Forelimb muscle (tissue), 1 donor: ENCODE measurements at regions not wholly inside any gene's neighbourhood (a gene's known extent, or its start where the extent isn't known, plus 50 kb on each side); places are given as distances from the start of the nearest gene placed in this dataset.
"Not testable (repeated sequence)": the region's sequence is repeated elsewhere in the genome, so short reads cannot be mapped to it uniquely, and the experiment has no call there.

Experiments
- DNase-seq: peaks from one replicate; pipeline ENCODE4 v3.0.0-alpha.2; 2013; ENCODE audit warnings: low read depth

DNA sequence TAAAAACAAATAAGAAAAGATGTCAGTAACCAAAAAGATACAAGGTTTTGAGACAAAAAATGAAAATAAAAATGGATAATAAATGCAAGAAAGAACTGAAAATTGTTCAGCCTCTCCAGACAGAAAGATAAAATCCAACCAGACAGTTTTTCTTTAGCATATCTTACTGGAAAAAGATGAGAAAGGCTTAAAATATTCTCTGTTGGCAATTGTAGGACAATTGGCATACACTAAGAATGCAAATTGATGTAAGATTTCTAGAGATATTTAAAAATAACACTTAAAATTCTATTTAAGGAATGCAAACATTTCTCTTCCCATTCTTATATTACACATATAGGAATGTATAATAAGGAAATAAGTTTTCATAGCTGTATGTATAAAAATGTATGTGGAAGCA, 590.6 kb downstream of the DSC3 start:
- DNase-seq = no peak

DNA sequence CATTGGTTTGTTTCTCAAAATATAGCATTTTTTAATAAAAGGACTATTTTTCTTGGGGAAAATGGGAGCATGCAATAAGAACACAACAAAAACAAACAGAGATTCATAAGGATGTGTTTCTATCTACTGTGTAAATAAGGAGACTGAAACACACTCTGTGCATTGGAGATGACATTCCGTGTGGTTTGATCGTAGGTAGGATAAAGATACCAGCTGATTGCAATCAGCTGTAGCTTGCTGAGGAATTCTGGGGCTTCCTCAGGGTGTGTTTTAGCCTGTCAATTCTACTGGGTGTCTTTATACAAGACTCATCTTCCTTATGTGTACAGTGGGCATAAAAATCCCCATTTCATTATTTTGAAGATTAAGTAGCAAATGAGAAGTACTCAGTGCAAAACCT, 591.6 kb downstream of the DSC3 start:
- no peak for DNase-seq

DNA sequence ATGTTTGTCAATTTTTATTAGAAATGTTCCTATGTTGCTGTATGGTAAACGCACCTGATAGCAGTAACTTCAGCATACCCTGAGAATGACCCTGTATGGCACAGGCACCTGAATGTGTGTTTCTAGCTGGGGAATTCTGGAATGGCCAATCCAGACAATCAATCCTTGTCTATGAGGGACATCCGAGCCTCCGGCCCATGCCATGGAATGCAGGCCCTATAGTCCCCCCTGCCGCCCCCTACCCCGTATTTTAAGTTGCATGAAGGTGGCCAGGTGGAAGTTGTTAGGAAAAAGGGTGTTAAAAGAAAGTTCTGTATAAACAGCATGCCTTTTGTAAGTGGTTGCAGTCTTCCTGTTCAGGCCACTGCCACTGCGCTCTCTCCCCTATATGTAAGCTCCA, 595.9 kb downstream of the DSC3 start:
- DNase-seq = no peak

DNA sequence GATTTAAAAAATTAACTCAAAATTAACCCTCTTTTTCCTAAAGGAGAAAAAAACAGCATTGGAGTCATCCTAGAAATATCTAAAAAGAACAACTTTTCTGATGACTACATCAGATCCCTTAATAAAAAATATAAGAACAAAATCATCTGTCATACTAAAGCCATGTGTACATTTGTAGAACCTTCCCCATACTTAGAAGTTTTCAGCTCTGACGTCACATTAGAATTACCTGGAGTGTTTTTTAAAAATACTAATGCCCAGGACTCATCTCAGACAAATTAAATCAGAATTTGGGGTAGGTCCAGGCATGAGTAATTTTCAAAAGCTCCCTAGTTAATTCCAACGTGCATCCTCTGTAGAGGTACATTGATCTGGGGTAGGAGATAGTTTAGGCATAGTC, 598.0 kb downstream of the DSC3 start:
- no peak for DNase-seq

DNA sequence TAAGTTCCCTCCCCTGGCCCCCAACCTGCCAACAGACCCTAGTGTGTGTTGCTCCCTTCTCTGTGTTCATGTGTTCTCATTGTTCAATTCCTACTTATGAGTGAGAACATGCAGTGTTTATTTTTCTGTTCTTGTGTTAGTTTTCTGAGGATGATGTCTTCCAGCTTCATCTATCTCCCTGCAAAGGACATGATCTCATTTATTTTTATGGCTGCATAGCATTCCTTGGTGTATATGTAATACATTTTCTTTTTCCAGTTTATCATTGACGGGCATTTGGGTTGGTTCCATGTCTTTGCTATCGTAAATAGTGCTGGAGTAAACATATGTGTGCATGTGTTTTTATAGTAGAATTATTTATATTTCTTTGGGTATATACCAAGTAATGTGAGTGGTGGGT, 602.2 kb downstream of the DSC3 start:
- DNase-seq = no peak

DNA sequence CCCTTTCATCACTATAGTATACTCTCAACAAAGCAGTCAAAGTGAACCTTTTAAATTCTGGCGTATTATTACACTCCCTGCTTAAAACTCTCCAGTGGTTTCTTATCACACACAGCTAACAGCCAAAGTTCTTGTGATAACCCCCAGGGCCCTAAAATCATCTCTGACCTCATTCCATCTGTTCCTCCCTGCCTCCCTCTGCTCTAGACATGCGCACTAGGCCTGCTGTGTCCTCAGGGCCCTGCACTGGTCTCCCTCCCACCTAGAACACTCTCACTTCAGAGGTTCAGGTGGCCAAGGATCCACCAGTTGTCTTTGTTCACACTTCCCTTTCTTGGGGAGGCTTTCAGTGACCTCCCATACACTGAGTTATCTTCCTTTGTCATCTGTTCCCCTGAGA, 603.4 kb downstream of the DSC3 start:
- DNase-seq = no peak

DNA sequence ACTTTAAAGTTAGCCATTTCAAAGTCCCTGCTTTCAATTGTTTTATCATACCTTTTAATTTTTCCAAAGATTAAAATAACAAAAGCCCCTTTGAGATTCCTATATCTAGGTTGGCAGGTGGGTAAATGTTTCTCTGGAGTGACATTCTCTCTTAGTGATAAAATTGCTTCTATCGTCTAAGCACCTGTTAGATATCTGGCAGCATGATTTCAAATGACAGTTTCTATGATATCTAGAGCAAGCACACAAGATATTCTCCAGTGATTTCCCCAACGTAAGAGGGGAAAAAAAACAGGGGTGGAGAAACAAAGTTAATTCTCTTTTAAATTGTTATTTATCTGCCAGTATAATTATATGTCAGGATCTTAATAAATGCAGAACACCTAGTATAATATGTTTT, 610.2 kb downstream of the DSC3 start:
- DNase-seq = no peak

DNA sequence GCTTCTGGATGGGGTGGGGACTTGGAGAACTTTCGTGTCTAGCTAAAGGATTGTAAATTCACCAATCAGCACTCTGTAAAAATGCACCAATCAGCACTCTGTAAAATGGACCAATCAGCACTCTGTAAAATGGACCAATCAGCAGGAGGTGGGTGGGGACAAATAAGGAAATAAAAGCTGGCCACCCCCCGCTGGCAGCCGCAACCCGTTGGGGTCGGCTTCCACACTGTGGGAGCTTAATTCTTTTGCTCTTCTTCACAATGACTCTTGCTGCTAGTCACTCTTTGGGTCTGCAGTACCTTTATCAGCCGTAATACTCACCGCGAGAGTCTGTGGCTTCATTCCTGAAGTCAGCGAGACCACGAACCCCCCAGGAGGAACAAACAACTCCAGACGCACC, 623.1 kb downstream of the DSC3 start:
- not testable (repeated sequence) for DNase-seq

DNA sequence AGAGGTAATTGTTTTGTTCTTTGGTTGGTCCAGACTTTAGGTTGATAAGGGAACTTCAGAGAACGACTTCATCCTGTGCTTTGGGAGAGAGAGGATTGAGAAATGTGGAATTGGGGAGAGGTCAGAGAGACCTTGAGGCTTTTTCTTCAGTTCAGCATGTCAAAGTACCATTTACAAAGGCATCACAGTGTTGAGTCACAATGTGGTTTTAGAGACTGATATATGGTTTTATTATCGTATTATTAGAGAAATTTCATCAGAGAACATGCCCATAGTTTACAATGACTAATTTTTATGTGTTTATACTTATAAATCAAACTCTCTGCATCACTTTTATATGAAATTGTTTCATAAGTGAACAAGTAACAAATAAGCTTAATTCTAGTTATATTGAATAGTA, 626.6 kb downstream of the DSC3 start:
- no peak for DNase-seq

DNA sequence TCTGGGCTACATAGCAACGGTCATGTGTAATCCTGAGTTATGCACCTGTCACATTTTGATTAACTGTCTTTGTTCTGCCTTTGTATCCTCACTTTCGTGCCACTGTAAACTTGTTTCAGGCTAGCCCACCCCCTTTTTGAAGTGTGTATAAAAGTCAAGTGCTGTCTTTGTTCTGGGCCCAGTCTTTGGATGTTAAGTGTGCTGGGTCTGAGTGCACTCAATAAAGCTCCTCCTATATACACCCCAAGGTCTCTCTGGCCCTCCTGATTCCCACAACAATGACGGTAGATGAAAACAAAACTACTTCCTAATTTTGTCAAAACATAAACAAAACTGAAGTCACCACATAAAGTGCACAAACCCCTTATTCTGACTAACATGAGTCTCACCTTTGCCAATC, 633.4 kb downstream of the DSC3 start:
- no peak for DNase-seq

DNA sequence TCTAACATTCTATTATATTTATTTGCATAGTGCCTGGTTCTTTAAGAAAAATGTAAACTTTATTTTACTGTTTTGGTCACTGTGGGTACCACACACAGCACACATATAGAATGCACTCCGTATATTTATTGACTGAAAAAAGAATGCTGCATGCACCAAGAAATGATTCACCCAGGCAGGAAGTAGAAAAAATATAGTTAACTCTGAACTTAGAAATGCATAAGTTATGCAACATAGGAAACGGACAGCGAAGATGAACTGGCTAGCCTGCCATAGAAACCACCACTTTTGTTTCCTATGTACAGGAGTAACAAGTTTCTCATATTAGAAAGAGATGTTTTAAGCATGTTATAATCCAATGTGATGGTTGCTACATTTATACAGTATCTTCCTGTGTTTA, 635.8 kb downstream of the DSC3 start:
- DNase-seq = no peak

DNA sequence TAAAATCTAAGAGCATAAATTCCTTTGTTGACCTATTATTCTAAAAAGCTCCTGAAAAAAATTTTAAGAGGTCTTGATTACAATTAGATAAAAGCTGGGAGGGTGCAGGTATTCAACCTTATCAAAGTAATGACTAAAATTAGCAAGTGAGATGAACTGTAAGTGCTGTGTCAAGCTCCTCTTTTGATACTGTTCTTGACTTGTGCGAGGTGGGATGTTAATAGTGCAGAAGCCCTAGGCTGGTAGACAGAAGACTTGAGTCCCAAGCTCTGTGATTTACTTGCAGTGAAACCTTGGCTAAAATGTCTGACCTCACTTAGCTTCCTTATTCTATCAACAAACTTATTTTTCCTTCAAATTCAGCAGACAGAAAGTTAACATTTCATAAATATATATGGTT, 637.5 kb downstream of the DSC3 start:
- no peak for DNase-seq

DNA sequence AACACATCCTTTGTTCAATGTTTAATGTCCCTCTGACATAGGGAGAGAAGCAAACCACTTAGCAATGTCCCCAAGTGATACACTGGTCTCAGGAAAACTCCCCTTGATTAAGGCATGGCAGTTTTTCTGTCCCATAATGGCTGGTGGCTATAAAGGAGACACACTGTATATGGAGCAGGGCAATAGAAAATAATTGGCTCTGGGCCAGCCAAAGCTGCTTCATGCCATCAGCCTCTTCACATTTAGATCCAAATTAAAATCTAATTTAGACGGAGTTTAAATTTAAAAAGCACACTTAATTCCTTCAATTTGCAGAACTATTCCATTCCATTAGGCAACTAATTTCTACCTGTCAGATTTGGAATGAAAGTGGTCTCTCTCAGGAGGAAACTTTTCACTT, 638.1 kb downstream of the DSC3 start:
- no peak for DNase-seq

DNA sequence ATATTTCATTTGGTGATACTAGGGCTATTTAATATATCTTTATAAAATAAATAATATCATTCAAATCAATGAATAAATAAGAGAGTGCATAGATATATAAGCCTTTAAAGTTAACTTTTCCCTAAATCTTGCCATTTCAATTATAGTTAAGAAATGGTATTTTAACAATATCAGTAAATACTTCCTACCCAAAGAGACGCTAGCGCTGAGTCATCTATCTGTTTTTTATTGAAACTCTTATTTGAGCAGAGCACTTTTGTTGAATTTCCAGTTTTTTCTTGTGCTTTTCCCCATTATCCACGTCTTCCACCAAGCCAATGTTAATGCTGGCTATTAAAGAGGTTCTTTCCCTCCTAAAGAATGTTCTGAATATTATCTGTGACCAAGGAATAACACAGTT, 639.3 kb downstream of the DSC3 start:
- DNase-seq = no peak

DNA sequence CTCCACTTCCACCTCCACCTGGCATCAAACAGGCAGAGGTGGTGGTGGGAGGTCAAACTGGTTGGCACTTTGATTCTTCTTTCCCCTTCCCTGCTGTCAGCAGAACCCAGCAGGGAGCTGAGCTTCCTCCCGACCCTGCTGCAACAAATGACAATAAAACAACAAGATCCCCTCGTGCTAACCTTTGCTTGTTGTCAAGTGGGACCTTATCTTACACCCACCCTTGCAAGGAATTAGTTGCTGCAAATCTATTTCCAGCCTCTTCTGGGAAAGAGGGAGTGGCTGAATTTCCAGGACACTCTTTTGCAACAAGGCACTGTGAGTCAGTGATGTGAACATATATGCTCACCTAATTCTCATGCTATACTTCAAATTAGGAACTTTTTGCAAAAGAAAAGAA, 655.1 kb downstream of the DSC3 start:
- no peak for DNase-seq

DNA sequence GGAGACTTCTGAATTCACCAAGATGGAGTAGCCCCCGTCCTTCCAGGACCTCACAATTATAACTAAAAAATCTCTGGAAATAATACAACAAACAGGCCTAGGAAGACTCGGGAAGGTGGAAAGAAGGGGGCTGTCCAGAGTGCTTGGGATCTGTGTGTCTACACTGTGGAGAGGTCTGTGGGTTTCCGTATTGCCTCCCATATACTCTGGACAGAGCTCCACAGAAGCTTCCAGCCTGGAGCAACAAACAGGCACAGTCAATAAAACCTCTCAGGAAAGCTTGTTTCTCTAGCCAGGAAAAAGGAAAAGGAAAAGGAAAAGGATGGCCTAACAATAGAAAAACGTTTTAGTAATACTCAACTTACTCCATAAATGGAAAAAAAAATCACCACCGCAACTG, 655.9 kb downstream of the DSC3 start:
- no peak for DNase-seq

DNA sequence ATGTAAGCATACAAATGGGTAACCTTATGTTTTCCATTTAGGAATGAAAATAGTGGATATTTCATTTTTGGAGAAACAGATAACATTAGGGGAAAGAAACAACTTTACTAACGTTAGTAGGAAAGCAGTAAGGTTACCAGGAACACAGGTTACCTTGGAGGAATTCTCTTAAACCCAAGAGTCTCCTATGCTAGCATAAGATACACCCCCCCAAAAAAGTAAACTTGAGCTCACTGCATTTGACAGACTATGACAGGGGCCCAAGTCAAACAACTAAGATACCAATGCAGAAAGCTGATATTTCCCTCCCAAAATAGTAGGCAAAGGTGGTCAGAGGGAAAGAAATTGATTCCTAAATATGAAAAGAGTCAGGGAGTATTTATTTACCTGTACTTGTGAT, 656.9 kb downstream of the DSC3 start:
- DNase-seq = no peak

DNA sequence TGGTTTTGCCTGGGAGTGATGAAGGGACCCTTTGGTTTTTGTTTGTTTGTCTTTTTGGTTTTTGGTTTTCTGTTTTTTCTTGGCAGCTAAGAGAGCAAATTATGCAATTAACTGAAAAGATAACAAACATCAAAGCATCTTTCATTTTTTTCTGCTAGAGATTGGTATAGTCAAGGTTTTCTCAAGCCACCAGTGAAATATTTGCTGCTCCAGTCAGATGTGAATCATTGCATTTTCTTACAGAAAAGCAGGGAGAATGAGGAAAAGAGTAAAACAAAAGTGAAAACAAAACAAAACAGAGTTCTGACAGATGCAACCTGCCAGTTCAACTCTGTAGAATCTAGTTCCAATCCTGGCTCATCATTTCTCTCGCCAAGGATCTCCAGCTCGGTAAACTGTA, 660.7 kb downstream of the DSC3 start:
- no peak for DNase-seq

DNA sequence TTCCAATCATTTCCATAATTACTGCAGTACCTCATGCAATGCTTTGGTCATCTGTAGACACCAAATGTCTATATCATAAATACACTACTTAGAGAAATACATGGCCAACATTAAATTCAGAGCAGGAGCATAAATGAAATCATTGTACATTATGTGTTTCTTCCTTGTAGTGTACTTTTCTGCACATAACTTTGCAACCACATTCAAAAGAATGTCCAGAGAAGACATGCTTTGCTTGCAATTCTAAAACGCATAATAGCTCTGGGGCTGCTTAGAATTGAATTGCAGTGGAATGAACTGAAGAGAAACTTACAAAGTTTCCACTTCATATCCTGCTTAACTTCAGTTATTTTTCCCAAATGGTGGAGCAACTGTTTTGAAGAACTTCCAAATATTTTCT, 664.4 kb downstream of the DSC3 start:
- DNase-seq = no peak

DNA sequence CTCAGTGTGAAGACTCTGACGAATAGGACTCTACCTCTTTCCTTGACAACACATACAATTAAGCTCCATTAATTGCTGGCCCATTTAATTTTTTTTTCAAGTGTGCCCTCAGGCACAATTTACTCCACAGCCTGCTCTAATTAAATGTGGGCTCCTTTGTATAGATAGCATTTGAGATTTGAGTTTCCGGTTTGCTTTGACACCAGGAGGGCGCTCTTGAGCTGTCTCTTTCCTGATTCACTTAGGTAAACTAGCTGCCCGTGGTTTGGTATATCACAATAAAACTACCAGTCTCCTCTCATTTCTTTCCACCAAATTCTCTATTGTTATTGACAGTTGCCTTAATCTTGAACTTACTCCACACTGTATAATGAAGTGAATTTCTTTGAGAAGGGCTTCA, 666.0 kb downstream of the DSC3 start:
- DNase-seq = no peak

DNA sequence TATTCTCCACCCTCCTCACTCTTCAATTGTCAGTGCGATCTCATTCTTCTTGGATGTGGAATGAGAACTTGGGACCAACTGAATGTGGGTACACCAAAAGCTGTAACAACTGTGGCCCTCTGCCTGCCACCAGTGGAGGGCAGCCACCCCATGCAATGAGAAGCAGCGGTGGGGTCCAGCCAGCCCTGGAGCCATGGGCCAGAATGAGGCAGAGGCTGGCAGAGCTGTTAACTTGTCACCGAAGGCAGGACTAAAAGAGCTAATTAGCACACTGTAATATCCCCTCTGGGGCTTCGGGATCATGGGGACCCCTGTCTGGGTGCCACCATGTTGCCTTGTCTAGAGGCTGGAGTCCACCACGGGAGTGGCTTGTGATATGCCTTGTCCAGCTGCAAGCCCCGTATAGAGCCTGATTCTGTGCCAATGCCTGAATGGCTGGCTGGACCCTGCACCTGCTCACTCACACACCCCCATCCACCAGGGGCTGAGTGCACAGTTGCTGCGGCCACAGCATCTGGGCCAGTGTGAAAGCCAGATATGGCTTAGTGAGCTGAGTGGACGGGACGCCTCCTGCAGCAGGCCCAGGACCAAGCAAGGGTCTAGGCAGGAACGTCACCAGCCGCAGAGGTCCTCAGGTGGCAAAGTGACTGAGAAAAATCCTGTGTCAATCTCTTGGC, 680.5 kb downstream of the DSC3 start:
- no peak for DNase-seq

DNA sequence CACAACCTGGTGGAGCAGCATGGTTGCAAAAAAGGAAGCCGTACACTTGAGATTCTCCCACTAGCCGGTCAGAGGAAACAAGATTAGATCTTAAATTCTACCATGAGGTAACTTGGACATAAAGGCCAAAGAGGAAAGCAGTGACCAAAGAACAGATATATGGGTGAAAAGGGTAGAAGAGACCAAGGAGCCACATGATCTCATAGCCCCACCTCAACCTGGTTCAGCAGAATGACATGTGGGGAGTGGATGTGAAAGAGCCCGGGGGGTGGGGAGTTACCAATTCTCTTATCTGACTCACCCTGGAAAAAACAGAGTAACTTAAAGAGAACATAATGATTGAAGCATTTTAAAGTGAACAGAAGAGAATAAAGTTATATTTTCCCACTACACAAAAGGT, 683.0 kb downstream of the DSC3 start:
- no peak for DNase-seq

DNA sequence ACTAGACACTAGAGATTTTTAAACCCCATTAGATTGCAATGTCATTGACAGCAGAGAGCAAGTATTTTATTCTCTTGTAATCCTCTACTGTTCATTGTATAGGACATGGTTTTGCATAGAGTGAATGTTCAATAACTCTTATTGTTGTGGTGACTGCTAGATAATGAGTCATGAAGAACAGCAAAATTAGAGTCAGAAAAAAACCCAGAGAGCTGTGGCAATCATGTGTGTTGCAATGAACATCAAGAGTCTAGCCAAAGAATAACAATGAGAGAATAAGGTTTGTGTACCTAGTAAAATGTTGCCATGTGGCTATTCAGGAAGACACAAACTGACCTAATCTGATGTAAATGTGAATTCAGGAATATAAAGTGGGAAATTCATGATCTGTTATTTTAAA, 684.0 kb downstream of the DSC3 start:
- no peak for DNase-seq

DNA sequence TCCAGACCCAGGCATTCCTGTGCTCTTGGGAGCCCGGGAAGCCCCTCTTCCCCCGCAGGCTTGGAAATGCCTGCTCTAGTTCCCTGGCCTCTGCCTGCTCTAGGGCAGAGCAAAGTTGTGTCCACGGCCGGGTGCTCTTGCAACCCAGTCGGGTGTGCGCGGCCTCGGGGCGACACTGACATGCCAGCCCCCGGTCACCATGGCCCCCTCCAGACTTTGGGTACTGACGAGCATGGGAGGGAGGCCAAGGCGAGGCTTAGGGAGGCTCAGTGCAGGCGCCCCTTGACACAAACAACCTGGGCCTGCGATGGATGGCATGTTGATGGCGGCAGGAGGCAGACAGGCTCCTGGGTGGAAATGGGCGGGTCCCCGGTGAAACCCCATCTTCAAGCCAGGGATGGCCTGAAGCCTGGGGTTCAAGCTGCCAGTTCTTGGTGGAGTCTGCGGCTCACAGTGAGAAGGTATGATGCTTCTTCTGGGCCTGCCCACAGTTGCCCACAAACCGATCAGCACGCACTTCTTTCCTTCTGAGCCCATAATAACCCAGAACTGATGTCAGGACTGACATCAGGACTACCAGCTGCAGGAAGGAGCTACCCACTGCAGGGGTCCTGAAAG, 689.9 kb downstream of the DSC3 start:
- DNase-seq = no peak
